ENCODE measurements at regions not wholly inside any gene's neighbourhood (a gene's known extent, or its start where the extent isn't known, plus 50 kb on each side); places are given as distances from the start of the nearest gene placed in this dataset.

DNA sequence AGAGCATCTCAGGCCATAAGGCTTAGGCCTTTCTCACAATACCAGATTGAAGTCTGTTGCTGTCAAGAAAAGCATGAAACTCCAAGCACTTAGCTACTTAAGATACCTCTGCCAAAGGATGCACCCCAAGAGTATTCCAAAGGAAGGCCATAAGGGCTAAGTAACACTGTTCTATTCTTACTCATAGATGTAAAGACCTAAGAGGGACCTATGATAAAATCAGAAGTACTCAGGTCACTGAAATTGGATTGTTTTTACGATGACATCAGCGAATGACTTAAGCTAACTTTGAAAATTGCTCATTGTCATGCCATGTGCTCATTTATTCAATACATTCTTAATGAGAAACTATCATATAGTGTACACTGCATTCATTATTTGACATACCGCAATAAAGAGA is 172.8 kb downstream of the KCNA4 start:
- no peak overlapping the region for H3K27ac ChIP-seq
- TF ChIP-seq, protein P1, sequence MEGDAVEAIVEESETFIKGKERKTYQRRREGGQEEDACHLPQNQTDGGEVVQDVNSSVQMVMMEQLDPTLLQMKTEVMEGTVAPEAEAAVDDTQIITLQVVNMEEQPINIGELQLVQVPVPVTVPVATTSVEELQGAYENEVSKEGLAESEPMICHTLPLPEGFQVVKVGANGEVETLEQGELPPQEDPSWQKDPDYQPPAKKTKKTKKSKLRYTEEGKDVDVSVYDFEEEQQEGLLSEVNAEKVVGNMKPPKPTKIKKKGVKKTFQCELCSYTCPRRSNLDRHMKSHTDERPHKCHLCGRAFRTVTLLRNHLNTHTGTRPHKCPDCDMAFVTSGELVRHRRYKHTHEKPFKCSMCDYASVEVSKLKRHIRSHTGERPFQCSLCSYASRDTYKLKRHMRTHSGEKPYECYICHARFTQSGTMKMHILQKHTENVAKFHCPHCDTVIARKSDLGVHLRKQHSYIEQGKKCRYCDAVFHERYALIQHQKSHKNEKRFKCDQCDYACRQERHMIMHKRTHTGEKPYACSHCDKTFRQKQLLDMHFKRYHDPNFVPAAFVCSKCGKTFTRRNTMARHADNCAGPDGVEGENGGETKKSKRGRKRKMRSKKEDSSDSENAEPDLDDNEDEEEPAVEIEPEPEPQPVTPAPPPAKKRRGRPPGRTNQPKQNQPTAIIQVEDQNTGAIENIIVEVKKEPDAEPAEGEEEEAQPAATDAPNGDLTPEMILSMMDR (conservative IDR thresholded peaks at IDR 0.05) = no peak

DNA sequence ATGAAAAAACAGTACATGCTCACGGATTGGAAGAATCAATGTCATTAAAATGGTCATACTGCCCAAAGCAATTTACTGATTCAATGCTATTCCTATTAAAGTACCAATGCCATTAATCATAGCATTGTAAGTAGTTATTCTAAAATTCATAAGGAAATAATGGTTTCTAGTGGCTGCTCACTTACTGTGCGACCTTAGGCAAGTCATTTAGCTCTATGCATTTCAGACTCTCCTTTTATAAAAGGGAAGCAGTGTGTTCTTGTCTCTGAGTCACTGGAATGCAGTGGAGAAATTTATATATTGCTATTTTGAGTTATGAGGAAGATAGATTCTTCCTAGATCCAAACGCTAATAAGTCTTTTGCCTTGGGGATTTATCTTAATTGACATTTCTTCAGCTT is 174.8 kb downstream of the KCNA4 start:
- TF ChIP-seq, protein P1 (conservative IDR thresholded peaks at IDR 0.05) = no peak
- H3K27ac ChIP-seq = no peak overlapping the region

DNA sequence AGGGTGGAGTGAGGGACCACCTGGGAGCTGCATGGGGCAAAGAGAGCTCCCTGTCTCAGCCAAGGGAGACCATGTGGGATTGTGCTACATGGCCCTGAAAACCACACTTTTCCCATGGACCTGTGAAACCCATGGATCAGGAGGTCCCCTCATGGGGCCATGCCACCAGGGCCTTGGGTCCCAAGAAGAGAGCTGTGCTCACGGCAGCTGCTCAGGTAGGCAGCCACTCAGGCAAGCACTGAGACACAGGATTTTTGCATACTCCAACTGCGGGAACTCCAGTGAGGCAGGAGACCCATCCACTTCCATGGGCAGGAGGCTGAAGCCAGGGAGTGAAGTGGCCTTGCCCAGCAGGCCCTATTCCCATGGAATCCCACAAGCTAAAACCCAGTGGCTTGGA is 190.0 kb downstream of the KCNA4 start:
- TF ChIP-seq, protein P1 (conservative IDR thresholded peaks at IDR 0.05) = no peak
- no peak overlapping the region for H3K27ac ChIP-seq

DNA sequence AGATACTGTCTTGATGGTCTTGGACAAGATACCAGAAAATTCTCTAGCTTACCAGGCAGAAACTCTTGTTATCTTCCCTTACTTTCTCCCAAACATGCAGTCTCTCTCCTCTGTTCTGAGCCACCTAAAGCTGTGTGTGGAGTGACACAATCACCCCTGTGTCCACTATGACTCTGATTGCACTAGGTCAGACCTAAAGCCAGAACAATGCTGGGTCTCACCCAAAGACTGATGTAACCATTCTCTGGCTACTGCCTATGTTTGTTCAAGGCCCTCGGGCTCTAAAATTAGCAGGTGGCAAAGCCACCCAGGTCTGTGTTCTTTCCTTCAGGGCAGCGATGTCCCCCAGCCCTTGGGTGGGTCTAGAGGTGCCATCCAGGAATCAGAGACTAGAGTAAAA is 200.5 kb downstream of the KCNA4 start:
- TF ChIP-seq, protein P1 (conservative IDR thresholded peaks at IDR 0.05) = no peak

DNA sequence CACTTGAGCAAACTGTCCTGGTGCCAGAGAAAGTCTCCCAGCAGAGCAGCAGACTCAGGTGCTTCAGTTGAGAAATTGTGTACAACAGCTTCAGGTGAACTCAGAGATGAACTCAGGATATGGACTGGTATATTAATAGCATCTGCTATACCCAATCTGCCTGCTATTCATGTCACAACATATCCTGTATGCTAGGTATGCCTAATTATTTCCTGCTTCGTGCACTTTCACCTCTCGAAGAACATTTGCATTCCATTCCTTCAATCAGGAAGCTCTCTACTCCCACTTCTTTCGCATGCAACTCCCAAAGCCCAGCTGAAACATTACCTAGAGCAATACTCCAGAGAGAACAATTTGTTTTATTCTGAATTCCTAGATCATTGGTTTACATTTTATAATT is 207.7 kb downstream of the KCNA4 start:
- TF ChIP-seq, protein P1 (conservative IDR thresholded peaks at IDR 0.05) = no peak
- no peak overlapping the region for H3K27ac ChIP-seq

More for the DNA sequence above, 200.5 kb downstream of the KCNA4 start:
- H3K27ac ChIP-seq = no peak overlapping the region

DNA sequence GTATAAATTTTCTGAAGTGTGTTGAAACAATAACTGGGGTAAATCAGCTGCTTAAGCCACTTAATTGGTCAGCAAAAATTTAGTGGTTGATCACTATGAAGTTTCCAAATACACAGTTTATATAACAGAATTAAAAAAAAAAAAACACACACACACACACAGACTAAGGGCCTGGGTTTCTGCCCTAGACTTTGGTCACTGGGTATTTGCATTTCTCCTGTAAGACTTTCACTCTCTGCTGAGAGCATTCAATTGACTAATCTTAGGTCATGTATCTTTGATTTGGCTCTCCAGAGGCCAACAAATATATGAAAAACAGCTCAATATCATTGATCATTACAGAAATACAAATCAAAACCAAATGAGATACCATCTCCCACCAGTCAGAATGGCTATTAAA is 214.3 kb downstream of the KCNA4 start:
- TF ChIP-seq, protein P1 (conservative IDR thresholded peaks at IDR 0.05) = no peak

DNA sequence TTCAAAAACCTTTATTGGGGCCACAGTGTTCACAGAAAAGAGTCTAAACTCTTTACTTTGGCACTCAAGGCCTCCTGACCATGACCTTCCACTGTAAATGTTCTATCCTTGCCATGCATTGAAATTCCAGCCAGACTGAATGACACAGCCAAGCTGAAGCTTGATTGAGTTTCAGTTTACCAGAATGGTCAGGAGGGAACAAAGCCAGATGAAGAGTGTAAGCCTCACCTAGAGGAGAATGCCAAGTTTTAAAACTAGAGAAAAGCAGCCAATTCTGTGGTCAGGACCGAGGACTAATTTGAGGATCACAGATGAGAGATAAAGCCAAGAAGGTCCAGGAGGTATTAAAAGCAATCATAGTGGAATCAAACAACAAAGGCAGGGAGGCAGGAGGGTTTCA is 215.3 kb downstream of the KCNA4 start:
- TF ChIP-seq, protein P1 (conservative IDR thresholded peaks at IDR 0.05) = no peak
- H3K27ac ChIP-seq = no peak overlapping the region

More for the DNA sequence above, 214.3 kb downstream of the KCNA4 start:
- H3K27ac ChIP-seq = no peak overlapping the region

DNA sequence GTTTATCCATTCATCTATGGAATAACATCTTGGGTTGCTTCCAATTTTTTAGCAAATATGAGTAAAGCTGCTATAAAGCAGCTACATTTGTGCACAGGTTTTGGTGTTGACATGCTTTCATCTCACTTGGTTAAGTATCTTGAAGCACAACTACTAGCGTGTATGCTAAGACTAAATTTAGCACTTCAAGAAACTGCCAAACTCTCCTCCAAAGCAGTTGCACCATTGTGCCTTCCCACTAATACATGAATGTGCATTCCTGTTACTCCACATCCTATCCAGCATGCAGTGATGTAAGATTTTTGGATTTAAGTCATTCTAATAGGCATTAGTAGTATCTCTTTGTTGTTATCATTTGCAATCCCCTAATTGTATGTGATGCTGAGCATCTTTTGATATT is 230.7 kb downstream of the KCNA4 start:
- no peak overlapping the region for H3K27ac ChIP-seq
- TF ChIP-seq, protein P1 (conservative IDR thresholded peaks at IDR 0.05) = no peak
